ENCODE measurements at regions not wholly inside any gene's neighbourhood (a gene's known extent, or its start where the extent isn't known, plus 50 kb on each side); places are given as distances from the start of the nearest gene placed in this dataset.

DNA sequence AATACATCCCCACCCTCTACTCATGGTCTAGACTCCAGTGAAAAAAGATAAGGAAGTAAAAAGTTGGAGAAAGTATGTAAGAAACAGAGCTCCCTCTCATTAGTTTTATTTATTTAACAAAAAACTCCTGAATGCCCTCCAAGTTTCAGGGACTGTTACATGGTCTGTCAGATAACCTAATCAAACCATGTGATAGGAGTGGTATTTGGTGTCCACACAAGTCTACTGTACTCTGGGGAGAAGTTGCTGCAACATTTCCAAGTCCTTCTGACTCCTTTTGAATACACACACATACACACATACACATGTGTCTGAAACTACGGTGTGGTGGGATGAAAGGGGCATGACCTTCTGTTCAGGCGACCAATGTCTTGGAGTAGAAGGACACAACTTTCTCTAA lies 320.0 kb downstream of the ADGRG6 start:
- TF ChIP-seq HDAC6 (IDR thresholded peaks at IDR 0.05; ENCODE audit: unreplicated experiment), result no peak
- TF ChIP-seq HDAC2 (IDR thresholded peaks at IDR 0.05), result no peak
- TF ChIP-seq CREB1 (IDR thresholded peaks at IDR 0.05; ENCODE audit: low read depth), result no peak
- TF ChIP-seq TCF3 (IDR thresholded peaks at IDR 0.05; ENCODE audit: borderline replicate concordance, insufficient read depth, low read depth, low read length), result no peak
- no peak for TF ChIP-seq NFYB (IDR thresholded peaks at IDR 0.05; ENCODE audit: insufficient read depth, low read depth, low read length)
- no peak for TF ChIP-seq PML (IDR thresholded peaks at IDR 0.05; ENCODE audit: low read length)
- no peak for TF ChIP-seq HCFC1 (IDR thresholded peaks at IDR 0.05; ENCODE audit: low read length)
- POLR2A ChIA-PET, result no interaction called here

DNA sequence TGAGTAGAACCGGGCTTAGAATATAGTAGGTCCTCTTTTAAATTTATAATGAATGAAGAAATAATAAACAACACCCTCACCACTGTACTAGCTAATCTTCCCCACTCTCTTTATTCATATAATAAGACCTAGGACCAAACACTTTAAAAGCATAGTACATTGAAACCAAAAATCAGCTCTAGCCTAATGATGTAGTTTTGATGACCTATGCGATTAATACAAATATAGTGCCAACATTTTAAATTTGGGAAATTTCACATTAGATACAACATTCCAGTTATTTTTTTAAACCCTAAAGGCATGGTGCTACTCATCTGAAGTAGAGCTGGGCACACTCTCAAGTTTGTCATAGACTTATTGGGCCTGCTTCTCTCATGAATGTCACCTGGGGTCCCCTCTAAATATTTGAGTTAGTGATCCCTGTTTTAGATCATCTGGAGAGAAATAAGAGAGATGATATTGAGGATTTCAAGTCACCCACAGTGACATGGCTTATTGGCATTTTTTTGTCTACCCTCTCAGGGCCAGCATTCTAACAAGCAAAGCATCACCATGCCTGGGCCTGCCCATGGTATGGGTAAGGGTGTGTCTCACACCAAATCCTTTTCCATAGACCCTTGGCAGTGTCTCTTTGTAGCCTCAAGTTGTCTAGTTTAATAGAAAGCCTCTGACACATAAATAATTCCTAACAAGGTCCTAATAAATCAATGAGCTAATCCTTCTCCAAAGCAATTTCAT lies 319.8 kb downstream of the HIVEP2 start:
- POLR2A ChIA-PET, result no interaction called here
- CTCF ChIA-PET, result interaction anchor here (0.7 to 2.0 kb wide), 2 partner anchors 151 to 482 kb away, joined by 3 to 4 read pairs; no protein-coding TSS in a partner anchor
- TF ChIP-seq POLR2AphosphoS5 (IDR thresholded peaks at IDR 0.05; ENCODE audit: low read length) (no peak), ZNF217 (IDR thresholded peaks at IDR 0.05) (no peak), HDAC2 (IDR thresholded peaks at IDR 0.05) (no peak), CHD4 (IDR thresholded peaks at IDR 0.05) (no peak), FOS (IDR thresholded peaks at IDR 0.05; ENCODE audit: borderline replicate concordance, extremely low read depth, insufficient read length) (no peak)
- TF ChIP-seq, protein P1, sequence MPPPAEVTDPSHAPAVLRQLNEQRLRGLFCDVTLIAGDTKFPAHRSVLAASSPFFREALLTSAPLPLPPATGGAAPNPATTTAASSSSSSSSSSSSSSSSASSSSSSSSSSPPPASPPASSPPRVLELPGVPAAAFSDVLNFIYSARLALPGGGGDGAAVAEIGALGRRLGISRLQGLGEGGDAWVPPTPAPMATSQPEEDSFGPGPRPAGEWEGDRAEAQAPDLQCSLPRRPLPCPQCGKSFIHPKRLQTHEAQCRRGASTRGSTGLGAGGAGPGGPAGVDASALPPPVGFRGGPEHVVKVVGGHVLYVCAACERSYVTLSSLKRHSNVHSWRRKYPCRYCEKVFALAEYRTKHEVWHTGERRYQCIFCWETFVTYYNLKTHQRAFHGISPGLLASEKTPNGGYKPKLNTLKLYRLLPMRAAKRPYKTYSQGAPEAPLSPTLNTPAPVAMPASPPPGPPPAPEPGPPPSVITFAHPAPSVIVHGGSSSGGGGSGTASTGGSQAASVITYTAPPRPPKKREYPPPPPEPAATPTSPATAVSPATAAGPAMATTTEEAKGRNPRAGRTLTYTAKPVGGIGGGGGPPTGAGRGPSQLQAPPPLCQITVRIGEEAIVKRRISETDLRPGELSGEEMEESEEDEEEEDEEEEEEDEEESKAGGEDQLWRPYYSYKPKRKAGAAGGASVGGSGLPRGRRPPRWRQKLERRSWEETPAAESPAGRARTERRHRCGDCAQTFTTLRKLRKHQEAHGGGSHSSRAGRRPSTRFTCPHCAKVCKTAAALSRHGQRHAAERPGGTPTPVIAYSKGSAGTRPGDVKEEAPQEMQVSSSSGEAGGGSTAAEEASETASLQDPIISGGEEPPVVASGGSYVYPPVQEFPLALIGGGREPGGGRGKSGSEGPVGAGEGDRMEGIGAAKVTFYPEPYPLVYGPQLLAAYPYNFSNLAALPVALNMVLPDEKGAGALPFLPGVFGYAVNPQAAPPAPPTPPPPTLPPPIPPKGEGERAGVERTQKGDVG (CRISPR knock-in tag; IDR thresholded peaks at IDR 0.05), result no peak

More for the DNA sequence above, 320.0 kb downstream of the ADGRG6 start:
- H3K9me3 ChIP-seq (replicated peaks; ENCODE audit: control insufficient read depth, insufficient read depth, low read length), result no peaks in the 10 kb centered on the region
- H3K79me2 ChIP-seq (ENCODE audit: control insufficient read depth, insufficient read depth, low read length), result no peaks in the 10 kb centered on the region
- SMC1A ChIA-PET (ENCODE audit: uncharacterized antibody, unreplicated experiment), result interaction anchor here (1.7 kb wide), 1 partner anchor 18 kb away, joined by 3 read pairs; no protein-coding TSS in a partner anchor
- no TSS peak for BruUV-seq (replicated peaks)
- CTCF ChIA-PET, result no interaction called here
- H3K27ac ChIP-seq (ENCODE audit: control insufficient read depth, insufficient read depth), result no peak overlapping the region
- WGBS (ENCODE audit: insufficient coverage, insufficient replicate concordance, low lambda C conversion rate, missing lambda C conversion rate), result 24% methylated on average over 2 of the region's 2 CpGs
- RAD21 ChIA-PET (ENCODE audit: unreplicated experiment), result no interaction called here
- FAIRE-seq (no peak), ATAC-seq (no peak), DNase-seq (ENCODE audit: low read depth, low spot score) (no peak)
- H3K27me3 ChIP-seq (replicated peaks in 1 of 2; ENCODE audit: control insufficient read depth in 2 of 2, insufficient read depth in 2 of 2, low read length in 1 of 2), result peaks cover 0 to 1% of the 10 kb centered on the region in 2 experiments; a peak in 2 of 4 replicates
- H2AFZ ChIP-seq (ENCODE audit: control insufficient read depth, low read depth, low read length), result no peak overlapping the region
- no peak overlapping the region for H3K4me2 ChIP-seq (ENCODE audit: control insufficient read depth, insufficient read depth)
- no peak overlapping the region for H3K4me3 ChIP-seq
- in situ Hi-C loops (cut with MboI) (no loop called here), intact Hi-C loops (cut with micrococcal nuclease; ENCODE audit: unreplicated experiment) (no loop called here)
- H4K20me1 ChIP-seq (ENCODE audit: control insufficient read depth, insufficient read depth), result no peaks in the 10 kb centered on the region
- H3K4me1 ChIP-seq (ENCODE audit: control insufficient read depth, insufficient read depth, low read length), result no peaks in the 10 kb centered on the region
- H3K9ac ChIP-seq (ENCODE audit: control insufficient read depth, insufficient read depth, low read length), result no peak overlapping the region
- H3K36me3 ChIP-seq (ENCODE audit: control insufficient read depth in 2 of 2, insufficient read depth in 2 of 2, low read length in 1 of 2), result no peaks in the 10 kb centered on the region

More for the DNA sequence above, 319.8 kb downstream of the HIVEP2 start:
- ChIA-PET RAD21 (ENCODE audit: unreplicated experiment) (interaction anchor here (0.5 kb wide), 1 partner anchor 168 kb away, joined by 5 read pairs; no protein-coding TSS in a partner anchor), SMC1A (ENCODE audit: uncharacterized antibody, unreplicated experiment) (interaction anchor here (1.1 kb wide), 1 partner anchor 19 kb away, joined by 3 read pairs; no protein-coding TSS in a partner anchor)
- no peak for DNase-seq (ENCODE audit: low read depth, low spot score)
- FAIRE-seq, result no peak
- Histone ChIP-seq H3K4me3 (no peak overlapping the region), H3K9me3 (replicated peaks; ENCODE audit: control insufficient read depth, insufficient read depth, low read length) (no peaks in the 10 kb centered on the region), H2AFZ (ENCODE audit: control insufficient read depth, low read depth, low read length) (no peak overlapping the region), H3K9ac (ENCODE audit: control insufficient read depth, insufficient read depth, low read length) (no peak overlapping the region), H3K79me2 (ENCODE audit: control insufficient read depth, insufficient read depth, low read length) (no peaks in the 10 kb centered on the region), H3K27ac (ENCODE audit: control insufficient read depth, insufficient read depth) (no peak overlapping the region), H3K4me2 (ENCODE audit: control insufficient read depth, insufficient read depth) (no peak overlapping the region), H3K36me3 (ENCODE audit: control insufficient read depth in 2 of 2, insufficient read depth in 2 of 2, low read length in 1 of 2) (no peaks in the 10 kb centered on the region), H4K20me1 (ENCODE audit: control insufficient read depth, insufficient read depth) (no peaks in the 10 kb centered on the region), H3K27me3 (replicated peaks in 1 of 2; ENCODE audit: control insufficient read depth in 2 of 2, insufficient read depth in 2 of 2, low read length in 1 of 2) (peaks cover 0 to 1% of the 10 kb centered on the region in 2 experiments; a peak in 2 of 4 replicates), H3K4me1 (ENCODE audit: control insufficient read depth, insufficient read depth, low read length) (no peaks in the 10 kb centered on the region)
- BruUV-seq (replicated peaks), result no TSS peak
- intact Hi-C loops (cut with micrococcal nuclease; ENCODE audit: unreplicated experiment) (no loop called here), in situ Hi-C loops (cut with MboI) (no loop called here)
- 49% methylated on average over 2 of the region's 2 CpGs for WGBS (ENCODE audit: insufficient coverage, insufficient replicate concordance, low lambda C conversion rate, missing lambda C conversion rate)
- ATAC-seq, result no peak

All from GM12878 (cell line).